ENCODE measurements at regions not wholly inside any gene's neighbourhood (a gene's known extent, or its start where the extent isn't known, plus 50 kb on each side); places are given as distances from the start of the nearest gene placed in this dataset.

GRCh38 chr1:200354243-200354642, 55.6 kb downstream of the ZNF281 start:
- Histone ChIP-seq H3K4me3 (ENCODE audit: low read depth, low read length) (no peak overlapping the region), H3K27me3 (ENCODE audit: insufficient read depth, low read depth, severe bottlenecking) (no peaks in the 10 kb centered on the region), H3K27ac (no peak overlapping the region), H3K36me3 (no peaks in the 10 kb centered on the region), H3K9me3 (ENCODE audit: severe bottlenecking) (no peaks in the 10 kb centered on the region)
- TF ChIP-seq, protein P1, sequence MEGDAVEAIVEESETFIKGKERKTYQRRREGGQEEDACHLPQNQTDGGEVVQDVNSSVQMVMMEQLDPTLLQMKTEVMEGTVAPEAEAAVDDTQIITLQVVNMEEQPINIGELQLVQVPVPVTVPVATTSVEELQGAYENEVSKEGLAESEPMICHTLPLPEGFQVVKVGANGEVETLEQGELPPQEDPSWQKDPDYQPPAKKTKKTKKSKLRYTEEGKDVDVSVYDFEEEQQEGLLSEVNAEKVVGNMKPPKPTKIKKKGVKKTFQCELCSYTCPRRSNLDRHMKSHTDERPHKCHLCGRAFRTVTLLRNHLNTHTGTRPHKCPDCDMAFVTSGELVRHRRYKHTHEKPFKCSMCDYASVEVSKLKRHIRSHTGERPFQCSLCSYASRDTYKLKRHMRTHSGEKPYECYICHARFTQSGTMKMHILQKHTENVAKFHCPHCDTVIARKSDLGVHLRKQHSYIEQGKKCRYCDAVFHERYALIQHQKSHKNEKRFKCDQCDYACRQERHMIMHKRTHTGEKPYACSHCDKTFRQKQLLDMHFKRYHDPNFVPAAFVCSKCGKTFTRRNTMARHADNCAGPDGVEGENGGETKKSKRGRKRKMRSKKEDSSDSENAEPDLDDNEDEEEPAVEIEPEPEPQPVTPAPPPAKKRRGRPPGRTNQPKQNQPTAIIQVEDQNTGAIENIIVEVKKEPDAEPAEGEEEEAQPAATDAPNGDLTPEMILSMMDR (IDR thresholded peaks at IDR 0.05; ENCODE audit: low read depth, low read length), result no peak
- DNase-seq, result no peak

DNA sequence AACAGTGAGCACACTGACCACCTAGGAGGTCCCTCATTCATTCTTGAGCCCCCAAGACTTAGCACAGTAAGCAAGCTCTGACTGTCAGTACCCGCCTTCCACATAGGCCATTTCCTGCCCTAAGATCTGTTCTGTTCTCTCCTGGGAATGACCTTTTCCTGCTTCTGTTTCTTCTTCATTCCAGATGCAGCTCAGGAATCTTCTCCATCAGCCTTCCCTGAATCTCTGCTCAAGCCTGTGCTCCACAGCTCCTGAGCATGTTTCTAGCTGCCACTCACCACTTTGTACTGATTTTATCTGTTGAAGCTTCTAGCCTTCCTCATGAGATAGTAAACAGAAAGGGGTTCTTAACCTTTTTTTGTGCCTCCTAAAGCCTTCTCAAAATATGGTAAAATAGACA, 56.6 kb downstream of the ZNF281 start:
- Histone ChIP-seq H3K4me3 (ENCODE audit: low read depth, low read length) (no peak overlapping the region), H3K9me3 (ENCODE audit: severe bottlenecking) (no peaks in the 10 kb centered on the region), H3K36me3 (no peaks in the 10 kb centered on the region), H3K27me3 (ENCODE audit: insufficient read depth, low read depth, severe bottlenecking) (no peaks in the 10 kb centered on the region), H3K27ac (no peak overlapping the region)
- no peak for DNase-seq
- TF ChIP-seq, protein P1 (IDR thresholded peaks at IDR 0.05; ENCODE audit: low read depth, low read length), result no peak

- no peak overlapping the region for H3K4me3 ChIP-seq (ENCODE audit: low read depth, low read length)
- no peak for DNase-seq
- H3K9me3 ChIP-seq (ENCODE audit: severe bottlenecking), result peaks cover 4% of the 10 kb centered on the region
- H3K27me3 ChIP-seq (ENCODE audit: insufficient read depth, low read depth, severe bottlenecking), result no peaks in the 10 kb centered on the region
- TF ChIP-seq, protein P1 (IDR thresholded peaks at IDR 0.05; ENCODE audit: low read depth, low read length), result no peak
- H3K27ac ChIP-seq, result no peak overlapping the region
- no peaks in the 10 kb centered on the region for H3K36me3 ChIP-seq
These were observed 57.8 kb downstream of the ZNF281 start for GRCh38 chr1:200351826-200352549.

- DNase-seq, result no peak
- Histone ChIP-seq H3K27me3 (ENCODE audit: insufficient read depth, low read depth, severe bottlenecking) (no peaks in the 10 kb centered on the region), H3K27ac (no peak overlapping the region), H3K36me3 (no peaks in the 10 kb centered on the region), H3K9me3 (ENCODE audit: severe bottlenecking) (peaks cover 4% of the 10 kb centered on the region), H3K4me3 (ENCODE audit: low read depth, low read length) (no peak overlapping the region)
- TF ChIP-seq, protein P1 (IDR thresholded peaks at IDR 0.05; ENCODE audit: low read depth, low read length), result no peak
These were observed 58.4 kb downstream of the ZNF281 start for GRCh38 chr1:200351425-200351824.

DNA sequence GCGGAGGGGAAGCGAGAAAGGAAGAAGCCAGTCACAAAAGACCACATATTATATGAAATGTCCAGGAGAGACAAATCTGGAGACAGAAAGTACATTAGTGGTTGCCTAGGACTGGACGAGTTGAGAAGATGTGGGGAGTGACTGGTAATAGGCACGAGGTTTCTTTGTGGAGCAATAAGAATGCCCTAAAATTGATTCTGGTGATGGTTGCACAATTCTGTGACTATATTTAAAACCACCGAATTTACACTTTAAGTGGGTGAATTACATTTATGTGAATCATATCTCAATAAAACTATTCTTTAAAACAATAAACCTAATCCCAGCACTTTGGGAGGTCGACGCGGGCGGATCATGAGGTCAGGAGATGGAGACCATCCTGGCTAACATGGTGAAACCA, 63.1 kb downstream of the ZNF281 start:
- H3K4me3 ChIP-seq (ENCODE audit: low read depth, low read length), result no peak overlapping the region
- H3K27me3 ChIP-seq (ENCODE audit: insufficient read depth, low read depth, severe bottlenecking), result no peaks in the 10 kb centered on the region
- H3K36me3 ChIP-seq, result no peaks in the 10 kb centered on the region
- H3K27ac ChIP-seq, result no peak overlapping the region
- H3K9me3 ChIP-seq (ENCODE audit: severe bottlenecking), result peaks cover 8% of the 10 kb centered on the region
- no peak for DNase-seq
- TF ChIP-seq, protein P1 (IDR thresholded peaks at IDR 0.05; ENCODE audit: low read depth, low read length), result no peak

GRCh38 chr1:200345520-200345919, 64.3 kb downstream of the ZNF281 start:
- TF ChIP-seq, protein P1 (IDR thresholded peaks at IDR 0.05; ENCODE audit: low read depth, low read length), result no peak
- Histone ChIP-seq H3K27ac (no peak overlapping the region), H3K27me3 (ENCODE audit: insufficient read depth, low read depth, severe bottlenecking) (no peaks in the 10 kb centered on the region), H3K9me3 (ENCODE audit: severe bottlenecking) (peaks cover 8% of the 10 kb centered on the region), H3K4me3 (ENCODE audit: low read depth, low read length) (no peak overlapping the region), H3K36me3 (no peaks in the 10 kb centered on the region)
- DNase-seq, result no peak
